ENCODE measurements at regions not wholly inside any gene's neighbourhood (a gene's known extent, or its start where the extent isn't known, plus 50 kb on each side); places are given as distances from the start of the nearest gene placed in this dataset.

- no peak for DNase-seq (ENCODE audit: low spot score)
Observed at GRCh38 chr12:39125566-39125965, 220.2 kb upstream of the CPNE8 start.

- no peak for DNase-seq (ENCODE audit: low spot score)
Observed at GRCh38 chr12:39124768-39125167, 219.4 kb upstream of the CPNE8 start.

- DNase-seq (ENCODE audit: low spot score): no peak
Observed at GRCh38 chr12:39123580-39124253, 218.3 kb upstream of the CPNE8 start.

- no peak for DNase-seq (ENCODE audit: low spot score)
Observed at GRCh38 chr12:39122562-39123204, 217.3 kb upstream of the CPNE8 start.

GRCh38 chr12:39116861-39117260 is 211.5 kb upstream of the CPNE8 start:
- no peak for DNase-seq (ENCODE audit: low spot score)

- DNase-seq (ENCODE audit: low spot score): no peak
Observed at GRCh38 chr12:39112064-39112463, 206.7 kb upstream of the CPNE8 start.

- no peak for DNase-seq (ENCODE audit: low spot score)
Observed at GRCh38 chr12:39105111-39105510, 199.7 kb upstream of the CPNE8 start.

GRCh38 chr12:39103552-39104165 is 198.3 kb upstream of the CPNE8 start:
- DNase-seq (ENCODE audit: low spot score): peak; percentile 82

GRCh38 chr12:39102474-39103209 is 197.3 kb upstream of the CPNE8 start:
- DNase-seq (ENCODE audit: low spot score): peak; percentile 66

GRCh38 chr12:39095636-39096330 is 190.4 kb upstream of the CPNE8 start:
- DNase-seq (ENCODE audit: low spot score): no peak

GRCh38 chr12:39081910-39082309 is 176.5 kb upstream of the CPNE8 start:
- DNase-seq (ENCODE audit: low spot score): no peak

GRCh38 chr12:39077226-39077625 is 171.8 kb upstream of the CPNE8 start:
- DNase-seq (ENCODE audit: low spot score): no peak

GRCh38 chr12:39074063-39074462 is 168.7 kb upstream of the CPNE8 start:
- no peak for DNase-seq (ENCODE audit: low spot score)

GRCh38 chr12:39072658-39073057 is 167.3 kb upstream of the CPNE8 start:
- no peak for DNase-seq (ENCODE audit: low spot score)

GRCh38 chr12:39071611-39072010 is 166.2 kb upstream of the CPNE8 start:
- DNase-seq (ENCODE audit: low spot score): no peak

GRCh38 chr12:39070775-39071174 is 165.4 kb upstream of the CPNE8 start:
- DNase-seq (ENCODE audit: low spot score): no peak

GRCh38 chr12:39065455-39065854 is 160.1 kb upstream of the CPNE8 start:
- DNase-seq (ENCODE audit: low spot score): no peak

GRCh38 chr12:39064708-39065107 is 159.3 kb upstream of the CPNE8 start:
- DNase-seq (ENCODE audit: low spot score): no peak

GRCh38 chr12:39062266-39062996 is 157.0 kb upstream of the CPNE8 start:
- no peak for DNase-seq (ENCODE audit: low spot score)

- DNase-seq (ENCODE audit: low spot score): no peak
Observed at GRCh38 chr12:39061576-39061975, 156.2 kb upstream of the CPNE8 start.

GRCh38 chr12:39048395-39048794 is 143.0 kb upstream of the CPNE8 start:
- no peak for DNase-seq (ENCODE audit: low spot score)
